ENCODE measurements at regions not wholly inside any gene's neighbourhood (a gene's known extent, or its start where the extent isn't known, plus 50 kb on each side); places are given as distances from the start of the nearest gene placed in this dataset.

DNA sequence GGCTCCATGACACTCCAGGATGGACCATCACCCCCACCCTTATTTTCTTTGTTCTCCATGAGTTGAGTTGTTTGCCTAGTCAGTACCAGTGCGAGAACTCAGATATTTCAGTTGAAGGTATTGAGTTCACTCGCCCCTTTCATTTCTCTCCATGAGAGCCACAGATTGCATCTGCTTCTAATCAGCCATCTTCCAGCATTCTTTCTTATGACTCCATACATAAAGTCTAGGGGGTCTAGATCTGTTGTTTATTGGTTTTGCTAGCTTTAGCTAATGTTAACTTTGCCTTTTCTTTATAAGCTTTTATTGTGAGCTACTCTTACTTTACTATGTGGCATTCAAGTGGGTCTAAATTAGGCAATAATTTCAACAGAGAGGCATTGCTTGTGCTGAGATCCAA, 71.6 kb upstream of the PDC start:
- no peak for ATAC-seq
- no peaks in the 10 kb centered on the region for H3K27me3 ChIP-seq
- no peak overlapping the region for H3K4me3 ChIP-seq
- no peak for DNase-seq
- WGBS, 4 donors: 89 to 96% (median 94%) methylated on average over 2 of the region's 2 CpGs
- H3K9me3 ChIP-seq: peaks cover 0 to 3% (median 0%) of the 10 kb centered on the region in 12 donors
- intact Hi-C loops (cut with DNase I): no loop called here
- no peaks in the 10 kb centered on the region for H3K36me3 ChIP-seq
- no peak overlapping the region for H3K27ac ChIP-seq
- no peak for TF ChIP-seq POLR2A (IDR thresholded peaks at IDR 0.05)
- no peak for TF ChIP-seq CTCF (IDR thresholded peaks at IDR 0.05)
- H3K4me1 ChIP-seq: peaks cover 0 to 9% (median 0%) of the 10 kb centered on the region in 12 donors

GRCh38 chr1:186531561-186532165, 70.7 kb upstream of the PDC start:
- intact Hi-C loops (cut with DNase I): no loop called here
- Histone ChIP-seq H3K9me3 (peaks cover 0 to 3% (median 0%) of the 10 kb centered on the region in 12 donors), H3K36me3 (no peaks in the 10 kb centered on the region), H3K4me1 (peaks cover 0 to 8% (median 0%) of the 10 kb centered on the region in 12 donors), H3K4me3 (no peak overlapping the region), H3K27ac (no peak overlapping the region), H3K27me3 (no peaks in the 10 kb centered on the region)
- 70 to 80% (median 75%) methylated on average over 1 of the region's 1 CpG for WGBS, 4 donors
- no peak for TF ChIP-seq POLR2A (IDR thresholded peaks at IDR 0.05)
- DNase-seq: no peak
- no peak for ATAC-seq

DNA sequence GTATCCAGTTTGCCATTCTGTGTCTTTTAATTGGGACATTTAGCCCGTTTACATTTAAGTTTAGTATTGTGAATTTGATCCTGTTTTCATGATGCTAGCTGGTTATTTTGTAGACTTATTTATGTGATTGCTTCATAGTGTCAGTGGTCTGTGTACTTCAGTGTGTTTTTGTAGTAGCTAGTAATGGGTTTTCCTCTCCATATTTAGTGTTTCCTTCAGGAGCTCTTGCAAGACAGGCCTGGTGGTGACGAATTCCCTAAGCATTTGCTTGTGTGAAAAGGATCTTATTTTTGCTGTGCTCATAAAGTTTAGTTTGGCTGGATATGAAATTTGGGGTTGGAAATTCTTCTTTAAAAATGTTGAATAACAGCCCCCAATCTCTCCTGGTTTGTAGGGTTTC, 69.2 kb upstream of the PDC start:
- H3K4me1 ChIP-seq: no peaks in the 10 kb centered on the region
- ATAC-seq (no peak), DNase-seq (no peak)
- no peaks in the 10 kb centered on the region for H3K36me3 ChIP-seq
- 75 to 84% (median 80%) methylated on average over 2 of the region's 2 CpGs for WGBS, 4 donors
- H3K9me3 ChIP-seq: peaks cover 0 to 8% (median 0%) of the 10 kb centered on the region in 12 donors
- intact Hi-C loops (cut with DNase I): no loop called here
- no peaks in the 10 kb centered on the region for H3K27me3 ChIP-seq
- no peak overlapping the region for H3K27ac ChIP-seq
- TF ChIP-seq POLR2A (IDR thresholded peaks at IDR 0.05) (no peak), CTCF (IDR thresholded peaks at IDR 0.05) (no peak)
- no peak overlapping the region for H3K4me3 ChIP-seq

- no peaks in the 10 kb centered on the region for H3K27me3 ChIP-seq
- intact Hi-C loops (cut with DNase I): no loop called here
- TF ChIP-seq CTCF (IDR thresholded peaks at IDR 0.05): no peak
- TF ChIP-seq POLR2A (IDR thresholded peaks at IDR 0.05): no peak
- no peaks in the 10 kb centered on the region for H3K36me3 ChIP-seq
- H3K9me3 ChIP-seq: peaks cover 0 to 27% (median 9%) of the 10 kb centered on the region in 12 donors
- no peak for ATAC-seq
- no peaks in the 10 kb centered on the region for H3K4me1 ChIP-seq
- no peak for DNase-seq
- H3K27ac ChIP-seq: no peak overlapping the region
- no peak overlapping the region for H3K4me3 ChIP-seq
Measured at GRCh38 chr1:186519982-186520381, 59.1 kb upstream of the PDC start.

DNA sequence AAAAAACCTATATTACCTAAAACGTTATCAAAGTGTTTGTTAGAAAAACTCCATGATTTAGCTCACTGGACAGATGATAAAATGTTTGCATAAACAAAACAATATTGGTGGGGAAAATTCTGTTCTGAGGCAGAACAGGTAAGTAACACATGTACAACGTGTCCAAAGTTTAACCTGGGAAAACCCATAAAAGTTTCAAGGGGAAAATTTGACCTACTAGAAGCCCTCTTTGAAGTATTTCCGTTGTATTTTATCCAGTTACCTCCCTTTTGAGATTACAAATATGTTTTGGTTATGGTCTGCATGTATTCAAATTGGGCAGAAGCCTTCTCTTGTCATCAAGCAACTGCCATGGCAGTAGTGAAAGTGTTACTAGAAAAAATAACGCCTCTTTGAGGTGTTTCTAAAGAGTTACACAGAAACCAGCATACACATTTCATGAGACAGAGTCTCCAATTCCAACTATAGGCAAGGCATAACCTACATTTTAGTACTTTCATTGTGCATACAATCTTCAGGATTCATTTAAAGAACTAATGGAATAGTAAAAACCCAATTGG, 58.0 kb upstream of the PDC start:
- Histone ChIP-seq H3K9me3 (peaks cover 0 to 16% (median 8%) of the 10 kb centered on the region in 12 donors), H3K4me3 (no peak overlapping the region), H3K4me1 (no peaks in the 10 kb centered on the region), H3K36me3 (no peaks in the 10 kb centered on the region), H3K27ac (no peak overlapping the region), H3K27me3 (no peaks in the 10 kb centered on the region)
- WGBS, 4 donors: 70 to 74% (median 72%) methylated on average over 4 of the region's 4 CpGs
- no peak for TF ChIP-seq POLR2A (IDR thresholded peaks at IDR 0.05)
- ATAC-seq (no peak), DNase-seq (no peak)
- intact Hi-C loops (cut with DNase I): no loop called here

All from heart left ventricle (tissue), 16 donors.